ENCODE measurements at regions not wholly inside any gene's neighbourhood (a gene's known extent, or its start where the extent isn't known, plus 50 kb on each side); places are given as distances from the start of the nearest gene placed in this dataset.

DNA sequence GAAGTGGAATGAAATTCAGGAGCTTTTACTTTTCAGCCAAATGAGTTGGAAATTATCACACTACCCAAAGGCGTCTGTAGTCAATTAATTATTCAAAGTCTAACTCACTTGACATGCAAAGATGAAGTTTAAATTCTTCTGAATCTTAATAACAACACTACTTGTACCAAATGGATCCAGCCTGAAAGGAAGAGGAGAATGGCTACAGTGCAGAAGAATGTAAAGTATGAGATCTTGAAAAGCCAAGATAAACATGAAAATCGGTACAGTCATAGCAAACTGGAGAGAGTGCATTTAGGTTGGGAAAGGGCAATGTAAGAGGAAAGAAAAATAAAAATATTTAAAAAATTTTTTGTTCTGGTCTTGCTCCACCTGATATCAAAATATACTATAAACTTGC is 195.5 kb downstream of the SIM1 start:
- no peak overlapping the region for H2AFZ ChIP-seq (ENCODE audit: low read depth)
- no peaks in the 10 kb centered on the region for H3K79me2 ChIP-seq (ENCODE audit: insufficient read depth, low read depth)
- no peaks in the 10 kb centered on the region for H3K36me3 ChIP-seq (ENCODE audit: insufficient read depth)
- H3K9ac ChIP-seq: no peak overlapping the region
- H3K27me3 ChIP-seq (ENCODE audit: insufficient read depth, low read depth): no peaks in the 10 kb centered on the region
- no peak overlapping the region for H3K4me2 ChIP-seq
- TF ChIP-seq, protein P1, sequence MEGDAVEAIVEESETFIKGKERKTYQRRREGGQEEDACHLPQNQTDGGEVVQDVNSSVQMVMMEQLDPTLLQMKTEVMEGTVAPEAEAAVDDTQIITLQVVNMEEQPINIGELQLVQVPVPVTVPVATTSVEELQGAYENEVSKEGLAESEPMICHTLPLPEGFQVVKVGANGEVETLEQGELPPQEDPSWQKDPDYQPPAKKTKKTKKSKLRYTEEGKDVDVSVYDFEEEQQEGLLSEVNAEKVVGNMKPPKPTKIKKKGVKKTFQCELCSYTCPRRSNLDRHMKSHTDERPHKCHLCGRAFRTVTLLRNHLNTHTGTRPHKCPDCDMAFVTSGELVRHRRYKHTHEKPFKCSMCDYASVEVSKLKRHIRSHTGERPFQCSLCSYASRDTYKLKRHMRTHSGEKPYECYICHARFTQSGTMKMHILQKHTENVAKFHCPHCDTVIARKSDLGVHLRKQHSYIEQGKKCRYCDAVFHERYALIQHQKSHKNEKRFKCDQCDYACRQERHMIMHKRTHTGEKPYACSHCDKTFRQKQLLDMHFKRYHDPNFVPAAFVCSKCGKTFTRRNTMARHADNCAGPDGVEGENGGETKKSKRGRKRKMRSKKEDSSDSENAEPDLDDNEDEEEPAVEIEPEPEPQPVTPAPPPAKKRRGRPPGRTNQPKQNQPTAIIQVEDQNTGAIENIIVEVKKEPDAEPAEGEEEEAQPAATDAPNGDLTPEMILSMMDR (conservative IDR thresholded peaks at IDR 0.05; ENCODE audit: low read depth, low read length): no peak
- no peaks in the 10 kb centered on the region for H4K20me1 ChIP-seq (ENCODE audit: insufficient read depth)
- H3K27ac ChIP-seq: no peak overlapping the region
- H3K4me1 ChIP-seq (ENCODE audit: low read depth, poor library complexity, severe bottlenecking): no peaks in the 10 kb centered on the region
- H3K4me3 ChIP-seq (IDR thresholded peaks at IDR 0.05; ENCODE audit: insufficient read depth, low read depth, low read length): no peak overlapping the region

DNA sequence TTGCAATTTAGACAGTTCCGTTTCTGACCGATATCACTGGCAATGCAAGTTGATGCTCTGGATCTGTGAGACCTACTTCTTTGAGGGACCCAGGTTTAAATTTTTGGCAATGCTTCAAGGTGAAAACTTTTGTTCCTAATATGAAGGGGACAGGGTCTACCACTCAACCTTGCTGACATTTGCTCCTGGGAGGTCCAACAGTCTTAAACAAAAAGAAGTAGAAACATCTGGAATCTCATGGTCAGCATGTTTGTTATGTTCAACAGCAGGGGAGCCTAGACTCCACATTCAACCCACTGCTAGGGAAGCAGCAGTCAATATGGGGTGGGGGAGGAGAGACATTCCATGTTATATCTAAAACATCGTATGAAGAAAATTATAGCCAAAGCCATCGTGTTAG is 196.4 kb downstream of the SIM1 start:
- H3K36me3 ChIP-seq (ENCODE audit: insufficient read depth): no peaks in the 10 kb centered on the region
- TF ChIP-seq, protein P1 (conservative IDR thresholded peaks at IDR 0.05; ENCODE audit: low read depth, low read length): no peak
- no peaks in the 10 kb centered on the region for H3K4me1 ChIP-seq (ENCODE audit: low read depth, poor library complexity, severe bottlenecking)
- H3K4me3 ChIP-seq (IDR thresholded peaks at IDR 0.05; ENCODE audit: insufficient read depth, low read depth, low read length): no peak overlapping the region
- H3K4me2 ChIP-seq: no peak overlapping the region
- H4K20me1 ChIP-seq (ENCODE audit: insufficient read depth): no peaks in the 10 kb centered on the region
- H3K27ac ChIP-seq: no peak overlapping the region
- H3K27me3 ChIP-seq (ENCODE audit: insufficient read depth, low read depth): no peaks in the 10 kb centered on the region
- no peaks in the 10 kb centered on the region for H3K79me2 ChIP-seq (ENCODE audit: insufficient read depth, low read depth)
- no peak overlapping the region for H3K9ac ChIP-seq
- no peak overlapping the region for H2AFZ ChIP-seq (ENCODE audit: low read depth)

DNA sequence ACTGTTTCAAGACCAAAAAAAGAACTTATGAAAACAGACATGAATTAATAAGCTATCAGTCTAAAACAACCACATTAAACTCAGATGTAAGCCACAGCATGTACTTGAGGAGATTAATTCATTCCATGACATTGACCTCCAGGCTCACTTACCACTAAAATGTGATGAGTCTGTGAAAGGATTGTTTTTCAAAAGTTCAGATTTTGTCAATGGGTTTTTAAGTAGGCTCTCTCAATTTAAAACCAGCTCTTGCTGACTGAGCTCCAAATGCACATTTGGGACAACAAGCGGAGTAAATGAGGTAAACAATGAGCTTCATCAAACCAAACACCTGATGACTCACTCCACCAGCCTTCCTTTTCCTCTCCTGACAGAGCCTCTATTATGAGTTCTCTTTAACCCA is 197.0 kb downstream of the SIM1 start:
- Histone ChIP-seq H3K36me3 (ENCODE audit: insufficient read depth) (no peaks in the 10 kb centered on the region), H3K79me2 (ENCODE audit: insufficient read depth, low read depth) (no peaks in the 10 kb centered on the region), H3K9ac (no peak overlapping the region), H3K4me2 (no peak overlapping the region), H3K4me1 (ENCODE audit: low read depth, poor library complexity, severe bottlenecking) (no peaks in the 10 kb centered on the region), H3K27ac (no peak overlapping the region), H3K4me3 (IDR thresholded peaks at IDR 0.05; ENCODE audit: insufficient read depth, low read depth, low read length) (no peak overlapping the region), H4K20me1 (ENCODE audit: insufficient read depth) (no peaks in the 10 kb centered on the region), H2AFZ (ENCODE audit: low read depth) (no peak overlapping the region), H3K27me3 (ENCODE audit: insufficient read depth, low read depth) (no peaks in the 10 kb centered on the region)
- TF ChIP-seq, protein P1 (conservative IDR thresholded peaks at IDR 0.05; ENCODE audit: low read depth, low read length): no peak

DNA sequence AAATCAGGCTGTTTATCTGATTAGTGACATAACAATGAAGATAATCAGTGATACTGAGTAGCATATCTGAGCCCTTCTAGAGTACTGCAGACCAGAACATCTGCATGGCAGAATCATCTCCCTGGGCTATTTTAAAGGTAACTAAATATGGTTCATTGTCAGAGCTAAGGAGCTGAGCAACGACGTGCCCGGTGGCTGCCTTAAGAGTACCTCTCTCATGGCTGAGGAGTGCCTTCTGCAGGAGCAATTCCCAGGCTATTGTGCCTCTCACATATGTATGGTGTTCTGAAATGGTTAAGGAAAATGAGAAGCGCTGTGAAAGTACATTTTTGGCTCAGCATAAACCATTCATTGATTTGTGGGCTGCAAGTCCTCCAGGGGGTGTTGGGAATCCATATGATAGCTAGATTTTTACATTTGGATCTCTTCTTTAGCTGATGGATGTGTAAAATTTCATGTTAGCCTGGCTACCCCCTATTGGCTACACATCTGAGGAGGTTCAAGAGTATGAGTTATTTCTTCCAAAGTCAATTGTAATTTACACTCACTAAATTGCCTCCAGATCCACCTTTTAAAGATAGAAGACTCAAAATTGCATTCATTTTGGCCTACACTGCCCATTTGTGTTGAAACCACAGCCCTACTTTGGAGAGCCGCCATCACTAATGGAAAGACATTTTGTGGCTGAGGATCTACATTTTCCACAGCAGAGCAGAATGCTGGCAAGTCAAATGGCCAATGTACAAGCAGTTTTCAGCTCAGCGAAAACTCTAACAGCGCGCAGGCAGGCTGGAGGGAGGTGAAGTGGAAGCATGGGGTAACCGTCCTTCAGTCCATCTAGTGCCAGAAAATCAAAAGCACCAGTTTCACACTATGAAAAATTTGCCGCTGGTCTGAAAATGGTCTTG is 198.0 kb downstream of the SIM1 start:
- no peak overlapping the region for H3K4me2 ChIP-seq
- no peaks in the 10 kb centered on the region for H4K20me1 ChIP-seq (ENCODE audit: insufficient read depth)
- H3K27ac ChIP-seq: no peak overlapping the region
- TF ChIP-seq, protein P1 (conservative IDR thresholded peaks at IDR 0.05; ENCODE audit: low read depth, low read length): no peak
- H3K9ac ChIP-seq: no peak overlapping the region
- no peak overlapping the region for H2AFZ ChIP-seq (ENCODE audit: low read depth)
- H3K27me3 ChIP-seq (ENCODE audit: insufficient read depth, low read depth): no peaks in the 10 kb centered on the region
- H3K36me3 ChIP-seq (ENCODE audit: insufficient read depth): no peaks in the 10 kb centered on the region
- H3K4me3 ChIP-seq (IDR thresholded peaks at IDR 0.05; ENCODE audit: insufficient read depth, low read depth, low read length): no peak overlapping the region
- H3K79me2 ChIP-seq (ENCODE audit: insufficient read depth, low read depth): no peaks in the 10 kb centered on the region
- H3K4me1 ChIP-seq (ENCODE audit: low read depth, poor library complexity, severe bottlenecking): no peaks in the 10 kb centered on the region

Measured in KMS-11 (cell line).